ENCODE measurements at regions not wholly inside any gene's neighbourhood (a gene's known extent, or its start where the extent isn't known, plus 50 kb on each side); places are given as distances from the start of the nearest gene placed in this dataset.

- H3K27me3 ChIP-seq (ENCODE audit: insufficient read depth, low read depth, severe bottlenecking), result no peaks in the 10 kb centered on the region
These were observed 103.4 kb downstream of the IL20RB start for GRCh38 chr3:137061186-137061585.

GRCh38 chr3:137062250-137062649 is 104.5 kb downstream of the IL20RB start:
- no peak overlapping the region for H3K27ac ChIP-seq
- H3K27me3 ChIP-seq (ENCODE audit: insufficient read depth, low read depth, severe bottlenecking), result no peaks in the 10 kb centered on the region
- DNase-seq, result no peak
- TF ChIP-seq CTCF (IDR thresholded peaks at IDR 0.05; ENCODE audit: low read depth, low read length), result no peak
- H3K36me3 ChIP-seq, result no peaks in the 10 kb centered on the region
- H3K4me3 ChIP-seq (ENCODE audit: low read depth, low read length), result no peak overlapping the region
- H3K9me3 ChIP-seq (ENCODE audit: severe bottlenecking), result no peaks in the 10 kb centered on the region

More at GRCh38 chr3:137061186-137061585, 103.4 kb downstream of the IL20RB start:
- no peaks in the 10 kb centered on the region for H3K36me3 ChIP-seq
- TF ChIP-seq CTCF (IDR thresholded peaks at IDR 0.05; ENCODE audit: low read depth, low read length), result no peak
- H3K27ac ChIP-seq, result no peak overlapping the region
- H3K4me3 ChIP-seq (ENCODE audit: low read depth, low read length), result no peak overlapping the region
- no peak for DNase-seq
- H3K9me3 ChIP-seq (ENCODE audit: severe bottlenecking), result no peaks in the 10 kb centered on the region

GRCh38 chr3:137065381-137065780 is 107.6 kb downstream of the IL20RB start:
- Histone ChIP-seq H3K4me3 (ENCODE audit: low read depth, low read length) (no peak overlapping the region), H3K36me3 (no peaks in the 10 kb centered on the region), H3K9me3 (ENCODE audit: severe bottlenecking) (no peaks in the 10 kb centered on the region), H3K27ac (no peak overlapping the region), H3K27me3 (ENCODE audit: insufficient read depth, low read depth, severe bottlenecking) (no peaks in the 10 kb centered on the region)
- no peak for TF ChIP-seq CTCF (IDR thresholded peaks at IDR 0.05; ENCODE audit: low read depth, low read length)
- DNase-seq, result no peak

GRCh38 chr3:137066092-137066491 is 108.3 kb downstream of the IL20RB start:
- TF ChIP-seq CTCF (IDR thresholded peaks at IDR 0.05; ENCODE audit: low read depth, low read length), result no peak
- no peak overlapping the region for H3K4me3 ChIP-seq (ENCODE audit: low read depth, low read length)
- H3K36me3 ChIP-seq, result no peaks in the 10 kb centered on the region
- DNase-seq, result no peak
- no peaks in the 10 kb centered on the region for H3K27me3 ChIP-seq (ENCODE audit: insufficient read depth, low read depth, severe bottlenecking)
- H3K27ac ChIP-seq, result no peak overlapping the region
- H3K9me3 ChIP-seq (ENCODE audit: severe bottlenecking), result no peaks in the 10 kb centered on the region

- no peaks in the 10 kb centered on the region for H3K9me3 ChIP-seq (ENCODE audit: severe bottlenecking)
- H3K27ac ChIP-seq, result no peak overlapping the region
- DNase-seq, result no peak
- no peak overlapping the region for H3K4me3 ChIP-seq (ENCODE audit: low read depth, low read length)
- TF ChIP-seq CTCF (IDR thresholded peaks at IDR 0.05; ENCODE audit: low read depth, low read length), result no peak
- no peaks in the 10 kb centered on the region for H3K27me3 ChIP-seq (ENCODE audit: insufficient read depth, low read depth, severe bottlenecking)
- no peaks in the 10 kb centered on the region for H3K36me3 ChIP-seq
These were observed 113.3 kb downstream of the IL20RB start for GRCh38 chr3:137071104-137071503.

GRCh38 chr3:137075020-137075419 is 117.2 kb downstream of the IL20RB start:
- no peak overlapping the region for H3K4me3 ChIP-seq (ENCODE audit: low read depth, low read length)
- no peak for DNase-seq
- H3K27me3 ChIP-seq (ENCODE audit: insufficient read depth, low read depth, severe bottlenecking), result no peaks in the 10 kb centered on the region
- H3K9me3 ChIP-seq (ENCODE audit: severe bottlenecking), result no peaks in the 10 kb centered on the region
- no peaks in the 10 kb centered on the region for H3K36me3 ChIP-seq
- no peak overlapping the region for H3K27ac ChIP-seq
- TF ChIP-seq CTCF (IDR thresholded peaks at IDR 0.05; ENCODE audit: low read depth, low read length), result no peak
